NCI-H1105 treated with DMSO at 0.1 percent for 48 hours (cell line): ENCODE measurements at regions not wholly inside any gene's neighbourhood (a gene's known extent, or its start where the extent isn't known, plus 50 kb on each side); places are given as distances from the start of the nearest gene placed in this dataset.

Experiments used
- DNase-seq: peaks from one replicate; lab custom pipeline; 2025; lab: John Stamatoyannopoulos, UW

DNA sequence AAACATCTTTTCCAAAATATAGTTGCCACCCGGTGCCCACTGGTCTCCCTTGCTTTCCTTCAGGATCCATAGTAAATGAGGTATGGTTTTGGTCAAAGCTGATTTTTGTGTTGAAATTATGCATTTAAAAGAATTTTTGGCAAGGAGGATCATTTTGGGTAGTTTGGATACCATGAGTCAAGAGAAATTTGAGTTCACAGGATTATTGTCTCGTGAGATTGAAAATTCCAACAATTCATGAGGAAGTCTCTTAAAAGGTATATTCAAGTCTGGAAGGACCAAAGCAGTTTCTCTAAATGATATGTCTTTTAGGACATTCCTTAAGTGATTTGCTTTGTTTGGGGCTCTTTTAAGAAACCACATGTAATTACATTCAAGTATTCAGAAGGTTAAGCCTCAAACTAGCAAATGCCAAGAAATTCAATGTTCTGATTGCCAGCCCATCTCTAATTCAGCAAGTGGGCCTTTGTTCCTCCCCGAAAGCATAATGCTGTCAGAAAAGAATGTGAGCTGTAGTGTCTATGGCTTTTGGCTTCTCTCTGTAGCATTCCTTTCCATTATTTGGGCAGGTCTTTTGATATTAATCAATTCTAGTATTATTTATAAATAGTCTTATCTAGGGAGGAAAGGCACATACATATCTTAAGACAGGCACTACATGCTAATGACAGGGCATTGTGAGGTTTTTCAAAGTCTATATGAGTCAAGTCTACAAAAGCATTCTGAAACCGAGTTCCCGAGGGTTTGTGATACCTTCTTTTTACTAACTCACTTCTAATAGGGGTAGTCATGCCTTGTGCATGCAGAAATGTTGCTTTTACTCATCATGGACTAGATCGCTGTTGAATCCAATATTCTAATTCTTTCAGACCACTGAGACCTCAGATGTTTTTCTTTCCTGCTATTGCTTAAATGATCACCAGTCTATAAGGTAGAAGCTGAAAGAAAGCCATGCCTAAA lies 453.9 kb downstream of the ENC1 start:
- DNase-seq = no peak

GRCh38 chr5:74185599-74185998 lies 454.9 kb downstream of the ENC1 start:
- no peak for DNase-seq

GRCh38 chr5:74184649-74185048 lies 455.9 kb downstream of the ENC1 start:
- no peak for DNase-seq

- DNase-seq = no peak
Measured at GRCh38 chr5:74183041-74183440, 457.5 kb downstream of the ENC1 start.

GRCh38 chr5:74182603-74183002 lies 457.9 kb downstream of the ENC1 start:
- DNase-seq = no peak

DNA sequence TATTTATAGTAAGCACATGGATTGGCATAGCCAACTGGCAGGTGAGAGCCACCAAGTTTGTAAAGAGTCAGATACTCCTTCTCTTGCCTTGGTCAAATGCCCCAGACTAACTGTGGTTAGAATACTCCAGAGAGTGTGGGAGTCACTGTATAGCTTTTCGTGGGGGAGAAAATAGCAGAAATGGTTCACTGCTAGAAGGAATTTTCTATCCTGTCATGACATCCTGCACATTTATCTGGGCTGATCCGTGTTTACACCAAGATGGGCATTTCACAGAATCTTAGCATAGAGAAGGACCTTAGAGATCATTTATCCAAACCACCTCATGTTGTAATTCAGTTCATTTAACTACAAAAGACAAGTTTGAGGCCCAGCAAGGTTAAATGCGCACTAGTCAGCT lies 460.8 kb downstream of the ENC1 start:
- no peak for DNase-seq

- DNase-seq = no peak
Measured at GRCh38 chr5:74179179-74179578, 461.3 kb downstream of the ENC1 start.

GRCh38 chr5:74177961-74178360 lies 462.6 kb downstream of the ENC1 start:
- no peak for DNase-seq

DNA sequence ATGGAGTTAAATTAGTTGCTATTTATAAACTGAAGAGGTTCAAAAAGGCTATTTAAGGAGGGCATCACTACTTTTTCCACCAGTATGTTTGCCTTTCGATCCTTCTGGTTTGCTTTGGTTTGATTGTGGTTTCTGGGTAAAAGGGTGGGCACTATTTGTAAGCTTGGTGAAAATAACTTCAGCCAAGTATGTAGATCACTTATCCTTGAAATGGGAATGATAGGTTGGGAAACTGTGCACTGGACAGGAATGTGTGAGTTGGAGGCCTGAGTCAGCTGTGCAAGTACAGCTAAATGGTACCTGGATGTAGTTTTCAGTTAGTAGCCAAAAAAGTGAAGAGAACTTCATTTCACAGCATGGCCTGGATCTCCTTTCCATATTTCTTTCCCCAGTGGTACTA lies 466.2 kb downstream of the ENC1 start:
- DNase-seq = no peak

GRCh38 chr5:74173665-74174064 lies 466.9 kb downstream of the ENC1 start:
- DNase-seq = no peak

DNA sequence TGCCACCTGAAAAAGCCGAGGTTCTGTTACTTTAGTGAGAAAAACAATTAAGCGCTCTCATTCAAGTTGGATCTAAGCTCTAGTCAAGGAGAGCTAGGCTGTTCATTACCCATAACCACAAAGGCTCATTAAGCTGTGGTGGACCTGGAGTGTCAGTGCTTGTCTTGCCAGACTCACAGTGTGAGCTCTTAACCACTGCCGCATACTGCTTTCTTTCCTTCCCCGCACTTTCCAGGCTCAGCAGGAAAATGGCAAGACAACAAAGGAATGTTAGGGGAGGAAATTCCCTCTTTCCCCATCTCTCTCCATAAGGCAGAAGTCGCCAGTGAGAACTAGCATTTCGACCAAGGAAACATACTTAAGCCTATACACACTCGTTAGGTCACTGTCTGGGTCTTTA lies 467.3 kb downstream of the ENC1 start:
- DNase-seq = no peak

DNA sequence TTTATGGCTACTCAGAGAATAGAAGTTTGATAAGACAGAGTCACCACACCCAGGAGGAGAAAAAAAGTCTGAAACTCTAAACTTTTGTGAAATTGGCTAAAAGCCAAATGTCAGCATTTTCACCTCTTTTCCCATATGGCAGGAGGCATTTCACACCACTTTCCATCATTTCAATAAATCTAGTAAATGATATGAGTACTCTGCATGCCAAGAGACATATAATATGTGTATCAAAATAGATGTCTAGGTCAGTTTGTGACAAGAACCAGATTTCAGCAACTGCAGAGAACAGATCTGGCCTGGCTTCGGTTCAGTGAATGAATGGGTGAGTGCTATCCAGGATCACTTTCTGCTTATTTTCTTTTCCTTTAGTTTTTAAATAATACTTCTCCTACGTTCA lies 470.8 kb downstream of the ENC1 start:
- no peak for DNase-seq

GRCh38 chr5:74167930-74168315 lies 472.6 kb downstream of the ENC1 start:
- DNase-seq = no peak

- DNase-seq = no peak
Measured at GRCh38 chr5:74167206-74167929, 473.2 kb downstream of the ENC1 start.

DNA sequence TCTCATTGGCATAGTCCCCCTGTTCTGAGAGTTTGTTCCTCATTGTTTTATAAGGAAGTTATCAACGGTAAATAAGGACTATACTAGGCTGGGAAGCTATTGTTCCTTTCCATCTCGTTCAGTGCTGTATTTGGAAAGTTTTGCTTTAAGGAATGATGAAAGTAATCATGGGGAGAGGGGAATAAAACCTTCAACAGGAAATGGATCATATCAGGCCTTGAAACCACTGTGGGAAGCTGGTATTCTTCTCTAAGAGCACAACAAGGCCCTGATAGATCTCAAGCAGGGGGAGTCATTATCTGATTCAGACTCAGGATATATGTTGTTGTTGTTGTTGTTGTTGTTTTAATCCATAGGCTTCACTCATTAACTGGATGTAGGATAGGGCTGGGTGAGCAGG lies 474.5 kb downstream of the ENC1 start:
- no peak for DNase-seq

DNA sequence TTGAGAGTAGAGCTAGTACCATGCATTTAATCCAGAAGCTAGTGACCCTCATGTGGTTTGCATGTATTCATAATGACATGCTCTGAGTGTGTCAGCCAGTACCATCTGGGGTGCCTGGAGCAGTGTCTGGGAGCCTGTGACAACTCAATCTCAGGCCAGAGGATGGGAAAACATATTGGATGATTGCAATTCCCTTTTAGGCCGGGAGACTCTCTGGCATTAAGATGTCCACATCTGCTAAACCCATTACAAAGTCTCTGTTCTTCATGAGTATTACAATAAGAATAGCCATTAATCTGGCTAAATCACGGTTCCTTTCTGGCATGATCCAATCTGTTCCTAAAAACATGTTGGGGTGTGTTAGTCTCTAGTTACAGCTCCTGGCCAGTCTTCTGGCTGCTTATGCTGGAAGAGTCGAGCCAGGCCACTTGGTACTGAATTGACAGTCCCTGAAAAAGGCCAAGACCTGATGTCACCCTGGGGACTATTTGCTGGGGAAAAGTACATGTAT lies 475.7 kb downstream of the ENC1 start:
- DNase-seq = no peak

DNA sequence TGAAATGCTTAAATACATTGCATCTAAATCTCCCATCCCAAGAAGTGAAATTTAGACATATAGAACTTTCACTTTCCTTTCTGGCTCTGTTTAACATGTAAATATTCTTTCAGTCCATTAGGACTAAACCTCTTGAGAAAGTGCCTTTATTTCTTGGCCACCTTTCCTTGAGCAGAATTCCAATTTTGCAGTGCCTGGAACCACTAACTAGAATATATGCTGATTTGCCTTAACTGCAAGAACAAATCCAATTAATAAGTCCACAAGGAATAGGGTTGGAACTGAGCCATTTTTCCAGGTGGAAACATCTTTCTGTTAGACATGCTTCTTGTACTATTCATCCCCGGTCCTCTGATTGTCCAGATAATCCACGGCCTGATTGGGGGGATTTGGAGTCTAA lies 478.0 kb downstream of the ENC1 start:
- no peak for DNase-seq

- no peak for DNase-seq
Measured at GRCh38 chr5:74161170-74161569, 479.4 kb downstream of the ENC1 start.

- no peak for DNase-seq
Measured at GRCh38 chr5:74156728-74157383, 483.7 kb downstream of the ENC1 start.

DNA sequence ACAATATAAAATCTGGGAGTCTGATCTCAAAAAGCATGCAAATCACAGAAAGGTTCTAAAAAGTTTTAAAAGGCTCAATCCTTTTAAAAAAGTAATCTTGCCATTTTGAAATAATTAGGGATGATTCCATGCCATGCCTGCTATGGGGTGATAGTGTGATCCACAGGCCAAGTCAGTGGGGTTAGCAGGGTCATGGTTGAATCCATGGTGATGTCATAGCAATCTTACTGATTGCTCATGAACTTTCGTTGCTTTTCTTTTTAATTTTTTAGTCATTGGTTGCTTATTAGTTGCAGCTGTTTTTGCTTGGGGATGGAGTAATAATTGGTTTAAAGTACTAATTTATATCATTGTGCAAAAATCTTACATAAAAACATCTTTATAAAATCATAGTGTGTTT lies 485.0 kb downstream of the ENC1 start:
- no peak for DNase-seq

GRCh38 chr5:74154526-74154925 lies 486.0 kb downstream of the ENC1 start:
- no peak for DNase-seq

DNA sequence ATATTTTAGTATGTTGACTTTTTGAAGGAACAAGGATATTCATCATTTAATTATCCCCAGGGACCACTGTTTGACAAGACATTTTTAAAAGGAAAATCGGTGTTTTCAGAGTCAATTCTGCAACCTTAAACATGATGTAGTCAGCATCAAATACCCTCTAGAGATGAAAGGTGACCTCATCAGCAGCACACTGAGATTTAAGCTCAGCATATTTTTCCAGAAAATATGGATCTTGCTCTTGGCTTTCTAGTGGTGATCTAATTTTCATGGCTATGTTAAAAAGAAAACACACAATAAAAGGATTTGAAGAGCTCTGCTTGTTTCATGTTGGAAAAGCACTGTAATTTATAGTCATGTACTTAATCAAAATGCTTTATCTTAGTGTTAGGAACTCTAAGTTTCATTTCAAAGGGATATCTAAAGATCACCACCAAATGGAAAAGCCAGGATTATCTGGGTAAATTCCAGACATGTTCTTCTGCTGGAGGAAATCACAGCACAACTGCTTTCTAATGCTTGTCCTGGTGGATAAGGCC lies 487.2 kb downstream of the ENC1 start:
- DNase-seq = no peak
